ENCODE measurements at regions not wholly inside any gene's neighbourhood (a gene's known extent, or its start where the extent isn't known, plus 50 kb on each side); places are given as distances from the start of the nearest gene placed in this dataset.
"Not testable (repeated sequence)": the region's sequence is repeated elsewhere in the genome, so short reads cannot be mapped to it uniquely, and the experiment has no call there.

GRCh38 chr22:15772337-15772736 is 82.5 kb downstream of the POTEH start:
- H3K4me3 ChIP-seq; H3K36me3 ChIP-seq; H3K9me3 ChIP-seq; intact Hi-C loops (cut with DNase I); H3K4me1 ChIP-seq (ENCODE audit: insufficient read depth); DNase-seq; H3K27ac ChIP-seq; H3K27me3 ChIP-seq: not testable (repeated sequence)
- WGBS, 3 donors: 60 to 75% (median 65%) methylated on average over 2 to 3 of the region's 3 CpGs

- H3K4me1 ChIP-seq (ENCODE audit: insufficient read depth); intact Hi-C loops (cut with DNase I); H3K9me3 ChIP-seq; H3K4me3 ChIP-seq; DNase-seq; H3K27ac ChIP-seq; H3K36me3 ChIP-seq; H3K27me3 ChIP-seq: not testable (repeated sequence)
- WGBS, 3 donors: 54 to 74% (median 56%) methylated on average over 3 to 4 of the region's 7 CpGs
These were observed 85.3 kb downstream of the POTEH start for GRCh38 chr22:15775118-15775517.

GRCh38 chr22:15775670-15776669 is 86.1 kb downstream of the POTEH start:
- H3K36me3 ChIP-seq; H3K4me1 ChIP-seq (ENCODE audit: insufficient read depth); intact Hi-C loops (cut with DNase I); H3K27ac ChIP-seq; H3K9me3 ChIP-seq; DNase-seq; H3K27me3 ChIP-seq; H3K4me3 ChIP-seq: not testable (repeated sequence)
- WGBS, 3 donors: 61 to 79% (median 69%) methylated on average over 9 to 17 of the region's 43 CpGs

GRCh38 chr22:15776727-15777126 is 86.9 kb downstream of the POTEH start:
- not testable (repeated sequence) for H3K4me1 ChIP-seq (ENCODE audit: insufficient read depth)
- 60% methylated on average over 9 of the region's 16 CpGs; no CpG with 5 or more reads in 2 of the 3 donors for WGBS, 3 donors

GRCh38 chr22:15777150-15777549 is 87.3 kb downstream of the POTEH start:
- intact Hi-C loops (cut with DNase I); H3K4me1 ChIP-seq (ENCODE audit: insufficient read depth); H3K36me3 ChIP-seq; H3K27me3 ChIP-seq; H3K9me3 ChIP-seq; H3K4me3 ChIP-seq; DNase-seq; H3K27ac ChIP-seq: not testable (repeated sequence)
- 77% methylated on average over 6 of the region's 24 CpGs; no CpG with 5 or more reads in 2 of the 3 donors for WGBS, 3 donors

More at GRCh38 chr22:15776727-15777126, 86.9 kb downstream of the POTEH start:
- DNase-seq; H3K27me3 ChIP-seq; intact Hi-C loops (cut with DNase I); H3K27ac ChIP-seq; H3K36me3 ChIP-seq; H3K4me3 ChIP-seq; H3K9me3 ChIP-seq: not testable (repeated sequence)

GRCh38 chr22:15777557-15777956 is 87.7 kb downstream of the POTEH start:
- H3K27ac ChIP-seq; H3K36me3 ChIP-seq; intact Hi-C loops (cut with DNase I); H3K4me1 ChIP-seq (ENCODE audit: insufficient read depth); H3K4me3 ChIP-seq; H3K9me3 ChIP-seq; H3K27me3 ChIP-seq; DNase-seq: not testable (repeated sequence)
- WGBS, 3 donors: 38 to 56% (median 50%) methylated on average over 1 to 6 of the region's 19 CpGs

- DNase-seq; H3K27me3 ChIP-seq; H3K36me3 ChIP-seq; H3K9me3 ChIP-seq; intact Hi-C loops (cut with DNase I); H3K27ac ChIP-seq; H3K4me3 ChIP-seq; H3K4me1 ChIP-seq (ENCODE audit: insufficient read depth): not testable (repeated sequence)
- 52 to 65% (median 55%) methylated on average over 6 of the region's 6 CpGs for WGBS, 3 donors
These were observed 88.5 kb downstream of the POTEH start for GRCh38 chr22:15778366-15778765.

- H3K9me3 ChIP-seq; H3K27me3 ChIP-seq; DNase-seq; H3K36me3 ChIP-seq; H3K4me3 ChIP-seq; H3K27ac ChIP-seq; intact Hi-C loops (cut with DNase I); H3K4me1 ChIP-seq (ENCODE audit: insufficient read depth): not testable (repeated sequence)
- WGBS, 3 donors: 25 to 39% (median 25%) methylated on average over 1 of the region's 1 CpG
These were observed 91.8 kb downstream of the POTEH start for GRCh38 chr22:15781652-15782051.

GRCh38 chr22:15782933-15783332 is 93.1 kb downstream of the POTEH start:
- H3K27me3 ChIP-seq; H3K4me1 ChIP-seq (ENCODE audit: insufficient read depth); DNase-seq; intact Hi-C loops (cut with DNase I); H3K36me3 ChIP-seq; H3K9me3 ChIP-seq; H3K27ac ChIP-seq; H3K4me3 ChIP-seq: not testable (repeated sequence)
- WGBS, 3 donors: 22 to 60% (median 56%) methylated on average over 1 of the region's 2 CpGs

- no CpG with 5 or more reads among the region's 34 CpGs for WGBS, 3 donors
- H3K27ac ChIP-seq; H3K36me3 ChIP-seq; DNase-seq; intact Hi-C loops (cut with DNase I); H3K27me3 ChIP-seq; H3K9me3 ChIP-seq; H3K4me1 ChIP-seq (ENCODE audit: insufficient read depth); H3K4me3 ChIP-seq: not testable (repeated sequence)
These were observed 94.7 kb downstream of the POTEH start for GRCh38 chr22:15784383-15785085.

- H3K27me3 ChIP-seq; H3K4me1 ChIP-seq (ENCODE audit: insufficient read depth); H3K27ac ChIP-seq; H3K4me3 ChIP-seq; H3K36me3 ChIP-seq; intact Hi-C loops (cut with DNase I); H3K9me3 ChIP-seq; DNase-seq: not testable (repeated sequence)
- WGBS, 3 donors: 26 to 43% (median 31%) methylated on average over 3 to 4 of the region's 4 CpGs
These were observed 97.3 kb downstream of the POTEH start for GRCh38 chr22:15786942-15787733.
